GM18519 (cell line): ENCODE measurements at regions not wholly inside any gene's neighbourhood (a gene's known extent, or its start where the extent isn't known, plus 50 kb on each side); places are given as distances from the start of the nearest gene placed in this dataset.
"Not testable (repeated sequence)": the region's sequence is repeated elsewhere in the genome, so short reads cannot be mapped to it uniquely, and the experiment has no call there.

Experiments used
- ATAC-seq: cut with Tn5 transposase; IDR thresholded peaks from one replicate; pipeline ENCODE4 v1.9.1; 2021; ENCODE audit warnings: mild to moderate bottlenecking, moderate library complexity; ENCODE audit not compliant: unreplicated experiment, low FRiP score

DNA sequence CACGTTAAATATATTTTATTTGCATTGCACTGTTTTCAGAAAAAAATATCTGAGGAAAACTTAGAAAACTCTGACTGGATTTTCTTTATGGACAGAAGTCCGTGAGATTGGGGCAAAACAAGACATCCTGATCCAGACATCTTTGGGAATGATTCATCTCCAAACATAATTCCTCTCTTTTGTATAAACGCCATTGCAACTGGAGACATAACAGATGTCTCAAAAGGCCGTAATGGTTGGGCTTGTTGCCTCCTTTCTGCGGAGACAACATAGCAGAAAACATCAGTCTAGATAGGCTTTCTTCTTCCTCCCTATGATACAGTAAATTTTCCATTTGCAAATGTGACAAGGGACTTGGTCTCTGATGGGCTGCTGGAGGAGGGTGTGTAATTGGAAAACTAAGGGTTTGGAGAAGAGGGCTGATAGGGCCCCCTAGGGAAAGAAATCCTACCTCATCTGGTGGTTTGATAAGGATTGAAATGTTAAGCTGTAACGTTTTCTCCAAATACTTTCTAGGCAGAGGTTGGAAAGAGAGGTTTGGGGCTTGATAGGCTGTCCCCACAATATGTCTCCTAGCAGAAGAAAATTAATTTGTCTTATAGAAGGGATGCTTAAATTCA lies 631.5 kb upstream of the ST8SIA4 start:
- no peak for ATAC-seq

DNA sequence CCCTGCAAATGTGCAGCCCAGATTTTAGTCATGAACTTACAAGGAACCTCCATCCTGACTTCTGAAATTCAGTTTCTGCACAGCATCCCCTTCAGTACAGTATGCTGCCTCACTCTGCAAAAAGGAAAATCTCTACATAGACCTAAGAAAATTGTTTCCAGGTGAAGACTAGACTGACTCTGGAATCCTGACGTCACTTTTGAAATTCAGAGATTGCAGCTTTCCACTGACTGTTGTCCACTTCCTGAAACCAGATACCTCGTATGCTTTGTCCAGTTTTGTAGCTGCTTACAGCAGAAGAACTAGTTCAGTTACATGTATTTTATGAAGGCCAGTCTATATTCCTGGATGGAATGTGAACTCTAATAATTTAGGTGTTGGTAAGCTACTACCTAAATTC lies 629.3 kb upstream of the ST8SIA4 start:
- ATAC-seq: no peak

DNA sequence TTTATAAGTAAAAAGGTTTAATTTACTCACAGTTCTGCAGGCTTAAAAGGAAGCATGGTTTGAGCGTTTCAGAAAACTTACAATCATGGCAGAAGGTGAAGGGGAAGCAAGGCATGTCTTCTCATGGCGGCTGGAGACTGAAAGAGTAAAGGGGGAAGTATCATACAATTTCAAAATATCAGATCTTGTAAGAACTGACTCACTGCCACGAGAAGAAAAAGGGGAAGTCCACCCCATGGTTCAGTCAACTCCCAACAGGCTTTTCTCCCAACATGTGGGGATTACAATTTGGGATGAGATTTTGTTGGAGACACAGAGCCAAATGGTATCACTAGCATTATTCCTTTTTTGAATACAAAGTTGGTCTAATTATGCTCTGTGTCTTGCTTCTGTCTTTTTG lies 627.9 kb upstream of the ST8SIA4 start:
- ATAC-seq: no peak

DNA sequence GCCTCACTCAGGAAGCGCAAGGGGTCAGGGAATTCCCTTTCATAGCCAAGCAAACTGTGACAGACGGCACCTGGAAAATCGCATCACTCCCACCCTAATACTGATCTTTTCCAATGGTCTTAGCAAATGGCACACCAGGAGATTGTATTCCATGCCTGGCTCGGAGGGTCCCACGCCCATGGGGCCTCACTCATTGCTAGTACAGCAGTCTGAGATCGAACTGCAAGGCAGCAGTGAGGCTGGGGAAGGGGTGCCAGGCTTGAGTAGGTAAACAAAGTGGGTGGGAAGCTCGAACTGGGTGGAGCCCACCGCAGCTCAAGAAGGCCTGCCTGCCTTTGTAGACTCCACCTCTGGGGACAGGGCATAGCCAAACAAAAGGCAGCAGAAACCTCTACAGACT lies 626.0 kb upstream of the ST8SIA4 start:
- not testable (repeated sequence) for ATAC-seq

DNA sequence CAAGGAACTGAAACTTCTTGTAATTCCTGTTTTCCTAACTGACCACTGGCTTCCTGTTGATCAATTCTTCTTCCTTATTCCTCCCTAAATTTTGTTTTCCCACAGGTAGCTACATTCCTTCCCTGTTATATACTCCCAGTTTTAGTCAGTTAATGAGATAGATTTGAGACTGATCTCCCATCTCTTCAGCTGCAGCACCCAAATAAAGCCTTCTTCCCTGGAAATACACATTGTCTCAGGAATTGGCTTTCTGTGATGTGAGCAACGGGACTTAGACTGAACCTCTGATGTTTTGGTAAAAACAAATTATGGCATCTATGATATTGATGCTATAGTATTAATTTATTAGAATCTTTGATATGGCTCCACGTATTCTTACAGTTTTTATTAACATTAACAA lies 617.3 kb upstream of the ST8SIA4 start:
- ATAC-seq: no peak

DNA sequence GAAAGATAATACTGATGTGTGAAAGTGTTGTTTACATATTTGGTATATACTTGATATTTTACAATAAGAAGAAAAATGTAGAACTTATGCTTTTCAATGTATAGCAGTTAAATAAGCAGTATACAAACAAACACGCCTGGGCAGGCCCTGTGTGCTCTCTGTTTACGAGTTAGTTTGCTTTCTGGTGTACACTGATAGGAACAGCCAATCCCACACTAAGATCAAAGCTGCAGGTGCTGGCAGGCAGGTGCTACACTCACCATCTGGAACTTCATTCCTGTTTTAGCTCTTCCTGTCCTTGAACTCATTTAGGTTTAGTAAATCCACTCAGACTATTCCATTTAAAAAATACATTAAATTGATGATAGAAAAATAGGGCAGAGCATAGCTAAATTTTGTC lies 614.7 kb upstream of the ST8SIA4 start:
- ATAC-seq: no peak

DNA sequence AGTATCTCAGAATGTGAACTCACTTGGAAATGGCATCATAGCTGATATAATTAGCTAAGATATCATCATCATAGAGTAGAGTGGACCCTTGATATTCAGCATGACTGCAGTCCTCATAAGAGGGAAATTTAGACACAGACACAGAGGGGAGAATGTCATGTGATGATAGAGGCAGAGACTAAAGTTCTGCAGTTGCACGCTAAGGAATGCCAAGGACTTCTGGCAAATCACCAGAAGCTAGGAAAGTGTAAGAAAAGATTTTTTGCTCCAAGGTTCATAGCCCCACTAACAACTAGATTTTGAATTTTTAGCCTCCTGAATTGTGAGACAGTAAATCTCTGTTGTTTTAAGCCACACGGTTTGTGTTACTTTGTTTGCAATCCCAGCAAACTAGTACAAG lies 612.6 kb upstream of the ST8SIA4 start:
- ATAC-seq: no peak

DNA sequence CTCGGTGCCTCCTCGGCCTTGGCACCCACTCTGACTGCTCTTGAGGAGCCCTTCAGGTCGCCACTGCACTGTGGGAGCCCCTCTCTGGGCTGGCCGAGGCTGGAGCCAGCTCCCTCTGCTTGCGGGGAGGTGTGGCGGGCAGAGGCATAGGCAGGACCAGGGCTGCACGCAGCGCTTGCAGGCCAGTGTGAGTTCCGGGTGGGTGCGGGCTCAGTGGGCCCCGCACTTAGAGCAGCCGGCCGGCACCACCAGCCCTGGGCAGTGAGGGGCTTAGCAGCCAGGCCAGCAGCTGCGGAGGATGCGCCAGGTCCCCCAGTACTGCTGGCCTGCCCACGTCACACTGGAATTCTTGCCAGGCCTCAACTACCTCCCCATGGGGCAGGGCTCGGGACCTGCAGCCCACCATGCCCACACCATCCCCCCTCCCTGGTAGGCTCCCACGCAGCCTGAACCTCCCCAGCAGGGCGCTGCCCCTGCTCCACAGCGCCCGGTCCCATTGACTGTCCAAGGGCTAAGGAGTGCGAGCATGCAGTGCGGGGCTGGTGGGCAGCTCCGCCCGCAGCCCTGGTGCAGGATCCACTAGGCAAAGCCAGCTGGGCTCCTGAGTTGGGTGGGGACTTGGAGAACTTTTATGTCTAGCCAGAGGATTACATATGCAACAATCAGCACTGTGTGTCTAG lies 602.9 kb upstream of the ST8SIA4 start:
- ATAC-seq: no peak

DNA sequence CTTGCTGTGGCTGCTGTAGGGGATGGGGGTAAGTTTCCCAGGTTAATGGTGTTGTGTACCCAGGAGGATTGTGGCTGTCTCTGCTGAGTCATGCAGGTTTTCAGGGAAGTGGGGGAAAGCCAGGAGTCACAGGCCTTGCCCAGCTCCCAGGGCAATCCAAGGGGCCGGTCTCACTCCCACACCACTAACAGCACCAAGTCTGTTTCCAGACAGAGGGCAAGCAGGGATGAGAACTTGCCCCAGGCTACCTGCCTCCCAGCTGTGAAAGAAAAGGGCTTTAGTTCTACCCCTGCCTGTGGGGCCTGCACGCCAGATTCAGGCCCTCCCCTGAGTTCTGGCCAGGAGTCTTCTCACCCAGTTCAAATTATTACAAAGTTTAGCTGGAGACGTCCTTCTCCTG lies 579.8 kb upstream of the ST8SIA4 start:
- no peak for ATAC-seq

DNA sequence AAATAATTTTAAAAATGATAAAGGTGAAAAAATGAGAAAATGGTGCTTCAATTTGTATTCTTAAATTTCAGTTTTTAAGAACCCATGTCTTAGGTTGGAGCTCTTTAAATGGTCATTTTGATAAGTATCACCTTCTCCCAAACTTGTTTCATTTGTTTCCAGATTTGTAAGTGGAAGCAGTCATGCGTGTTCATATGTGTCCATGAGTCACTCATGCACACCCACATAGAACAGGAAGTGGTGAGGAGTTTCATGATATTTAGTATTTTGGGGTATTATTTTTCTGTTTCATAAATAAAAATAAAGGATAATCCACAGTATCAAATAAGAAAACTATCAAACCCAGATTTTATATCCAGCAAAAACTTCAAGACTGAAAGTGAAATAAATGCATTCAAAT lies 570.4 kb upstream of the ST8SIA4 start:
- ATAC-seq: no peak

DNA sequence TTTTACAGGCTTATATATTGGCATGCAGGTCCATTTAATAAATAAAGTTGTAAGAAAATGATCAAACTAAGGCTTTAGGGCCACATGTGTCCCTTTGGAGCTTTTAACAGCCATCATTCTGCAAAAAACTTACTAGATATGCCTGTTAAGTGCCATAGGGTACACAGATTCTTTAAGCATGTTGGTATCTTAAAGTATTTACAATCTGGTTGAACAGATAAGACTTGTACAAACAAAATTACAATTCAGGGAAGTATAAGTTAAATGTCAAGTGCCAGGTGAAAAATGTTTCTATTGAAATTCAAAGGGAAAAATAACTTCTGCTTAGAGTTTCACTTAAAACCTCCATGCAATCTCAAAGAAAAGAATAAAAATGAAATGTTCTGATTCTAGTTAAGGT lies 558.4 kb upstream of the ST8SIA4 start:
- no peak for ATAC-seq

DNA sequence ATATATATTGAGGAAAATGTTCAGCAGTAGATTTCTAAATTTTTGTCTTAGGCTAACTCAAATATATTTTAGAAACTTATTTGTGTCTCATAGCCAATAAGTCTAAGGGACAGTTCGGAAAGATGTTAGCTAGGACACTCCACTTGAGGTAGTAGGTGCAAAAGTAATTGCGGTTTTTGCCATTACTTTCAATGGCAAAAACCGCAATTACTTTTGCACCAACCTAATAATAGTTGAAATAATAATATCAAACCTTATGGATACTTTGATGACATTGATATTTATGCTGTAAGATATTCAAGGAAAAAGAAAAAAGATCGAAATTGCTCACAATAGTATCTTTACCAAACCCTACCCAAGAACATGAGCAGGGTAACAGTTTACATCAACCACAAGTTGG lies 555.5 kb upstream of the ST8SIA4 start:
- ATAC-seq: no peak

DNA sequence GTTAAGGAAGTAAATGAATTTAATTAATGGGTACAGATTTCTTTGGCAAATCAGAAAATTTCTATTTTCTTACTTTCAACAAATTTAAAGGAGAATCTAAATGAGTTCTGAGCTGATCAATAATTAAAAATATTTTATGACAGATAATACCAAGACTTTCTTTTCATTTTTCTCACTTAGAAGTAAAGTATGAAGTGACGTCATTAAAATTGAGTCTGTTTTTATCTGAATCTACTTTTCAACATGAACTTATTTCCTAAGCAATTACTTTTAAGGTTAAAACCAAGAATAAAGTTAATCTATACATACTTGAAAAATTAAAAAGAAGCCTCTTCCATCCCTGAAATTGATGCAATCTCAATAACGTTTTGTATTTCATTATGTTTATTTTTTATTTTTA lies 552.8 kb upstream of the ST8SIA4 start:
- ATAC-seq: no peak

DNA sequence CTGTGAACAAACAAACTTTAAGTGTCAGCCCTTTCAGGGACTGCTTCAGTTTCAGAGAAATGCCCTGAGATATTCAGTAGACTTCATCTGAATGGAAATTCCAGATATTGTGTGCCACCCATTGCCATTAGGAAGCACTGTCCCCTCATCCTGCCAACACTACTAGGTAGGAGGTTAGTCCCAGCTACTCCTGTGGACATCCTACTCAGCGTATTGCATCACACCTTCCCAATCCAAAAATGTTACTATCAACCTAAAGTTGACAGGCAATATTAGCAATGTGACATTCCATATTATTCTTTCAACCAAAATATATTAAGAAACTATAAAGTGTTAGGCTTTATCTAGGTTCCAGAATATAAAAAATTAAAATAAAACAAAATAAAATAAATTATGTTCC lies 552.0 kb upstream of the ST8SIA4 start:
- no peak for ATAC-seq

DNA sequence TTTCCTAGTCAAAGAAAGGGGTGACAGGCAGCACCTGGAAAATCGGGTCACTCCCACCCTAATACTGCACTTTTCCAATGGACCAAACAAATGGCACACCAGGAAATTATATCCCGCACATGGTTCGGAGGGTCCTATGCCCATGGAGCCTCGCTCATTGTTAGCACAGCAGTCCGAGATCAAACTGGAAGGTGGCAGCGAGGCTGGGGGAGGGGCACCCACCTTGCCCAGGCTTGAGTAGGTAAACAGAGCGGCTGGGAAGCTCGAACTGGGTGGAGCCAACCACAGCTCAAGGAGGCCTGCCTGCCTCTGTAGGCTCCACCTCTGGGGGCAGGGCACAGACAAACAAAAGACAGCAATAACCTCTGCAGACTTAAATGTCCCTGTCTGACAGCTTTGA lies 539.2 kb upstream of the ST8SIA4 start:
- not testable (repeated sequence) for ATAC-seq

DNA sequence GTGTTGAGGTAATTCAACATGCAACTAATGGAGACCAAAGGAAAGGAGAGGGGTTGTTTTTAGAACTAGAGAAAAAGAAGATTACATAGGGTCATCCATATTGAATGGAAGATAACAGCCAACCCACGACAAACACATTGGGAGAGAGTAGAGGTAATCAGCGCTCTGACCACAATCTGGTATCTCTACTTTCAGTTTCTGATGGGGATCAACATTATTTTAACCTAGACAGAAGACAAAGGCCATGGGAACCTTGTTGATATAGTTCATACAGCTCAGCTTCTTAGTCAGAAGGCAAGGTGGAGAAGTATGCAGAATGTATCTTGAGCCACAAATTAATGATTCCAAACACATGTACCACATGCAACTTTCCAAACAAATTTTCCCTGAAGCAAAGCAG lies 537.1 kb upstream of the ST8SIA4 start:
- no peak for ATAC-seq

DNA sequence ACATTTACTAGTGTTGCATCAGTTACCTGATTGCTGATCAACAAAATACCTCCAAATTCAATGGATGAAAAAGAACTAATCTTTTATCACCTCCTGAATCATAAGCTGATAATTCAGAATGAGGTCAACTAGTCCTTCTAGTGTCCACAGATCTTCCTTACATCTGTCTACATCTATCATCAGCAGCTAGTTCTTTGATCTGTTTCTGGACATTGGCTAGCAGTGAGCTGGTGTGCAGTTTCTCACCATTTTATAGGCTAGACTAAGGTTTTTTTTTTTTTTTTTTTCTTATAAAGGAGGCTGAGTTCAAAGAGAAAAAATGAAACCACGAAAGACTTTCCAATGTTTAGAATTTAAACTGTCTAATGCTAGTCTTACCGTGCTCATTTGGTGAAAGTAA lies 534.3 kb upstream of the ST8SIA4 start:
- ATAC-seq: no peak

DNA sequence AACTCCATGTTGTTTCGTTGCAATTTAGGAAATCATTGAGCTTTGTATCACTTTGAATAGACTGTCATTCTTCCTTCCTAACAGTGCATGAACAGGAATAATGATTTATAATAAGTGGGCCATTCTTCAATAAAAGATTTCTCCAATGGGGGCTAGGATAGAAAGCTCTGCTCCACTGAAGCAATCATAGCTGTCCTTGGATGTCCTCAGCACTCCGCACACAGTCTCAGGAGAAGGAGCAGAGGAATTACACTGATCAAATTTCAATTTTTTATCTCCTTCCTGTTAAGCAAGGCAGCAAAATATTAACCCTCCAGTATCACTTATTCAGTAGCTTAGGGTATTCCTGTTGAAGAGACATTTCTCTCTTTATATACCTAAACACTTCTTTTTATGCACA lies 532.7 kb upstream of the ST8SIA4 start:
- no peak for ATAC-seq

DNA sequence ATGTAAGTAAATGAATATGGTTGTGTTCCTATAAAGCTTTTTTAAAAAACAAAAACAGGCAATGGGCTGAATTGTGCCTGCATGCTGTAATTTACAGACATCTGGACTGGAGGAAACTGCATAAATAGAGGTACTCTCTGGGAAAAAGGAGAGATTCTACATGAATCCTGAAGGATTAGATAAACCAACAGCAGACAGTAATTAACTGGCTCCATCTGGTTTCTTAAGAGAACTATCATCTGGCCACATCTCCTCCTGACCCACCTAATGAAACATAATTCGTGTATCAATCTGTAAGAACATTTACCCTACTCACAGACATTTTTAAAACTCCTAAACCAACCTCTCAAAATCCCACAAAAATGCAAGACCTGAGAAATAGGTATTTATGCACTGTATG lies 528.1 kb upstream of the ST8SIA4 start:
- ATAC-seq: no peak

DNA sequence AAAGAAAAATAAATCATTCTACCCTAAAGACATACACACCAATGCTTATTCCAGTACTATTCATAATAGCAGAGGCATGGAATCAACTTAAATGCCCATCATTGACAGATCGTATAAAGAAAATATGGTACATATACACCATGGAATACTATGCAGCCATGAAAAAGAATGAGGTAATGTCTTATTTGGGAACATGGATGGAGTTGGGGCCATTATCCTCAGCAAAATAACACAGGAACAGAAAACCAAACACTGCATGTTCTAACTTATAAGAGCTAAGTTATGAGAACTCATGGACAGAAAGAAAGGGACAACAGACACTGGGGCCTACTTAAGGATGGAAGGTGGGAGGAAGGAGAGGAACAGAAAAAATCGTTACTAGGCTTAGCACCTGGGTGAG lies 527.5 kb upstream of the ST8SIA4 start:
- no peak for ATAC-seq

DNA sequence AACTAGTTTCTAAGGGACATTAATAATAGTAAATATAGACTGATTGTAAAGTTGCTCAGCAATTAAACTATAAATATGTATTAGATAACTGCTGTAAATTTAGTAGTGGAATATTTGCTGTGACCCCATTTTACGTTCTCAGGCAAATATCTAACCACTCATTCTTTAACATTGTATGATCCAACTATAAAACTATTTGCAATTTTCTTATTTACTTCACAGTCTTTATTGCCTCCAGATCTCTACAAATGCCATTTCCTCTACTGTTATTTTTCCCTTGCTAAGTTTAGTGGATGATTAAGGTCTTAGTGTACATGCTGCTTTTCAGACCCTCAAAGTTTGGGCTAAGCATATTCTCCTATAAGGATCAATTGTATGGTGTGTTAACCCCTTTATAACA lies 526.2 kb upstream of the ST8SIA4 start:
- ATAC-seq: no peak

DNA sequence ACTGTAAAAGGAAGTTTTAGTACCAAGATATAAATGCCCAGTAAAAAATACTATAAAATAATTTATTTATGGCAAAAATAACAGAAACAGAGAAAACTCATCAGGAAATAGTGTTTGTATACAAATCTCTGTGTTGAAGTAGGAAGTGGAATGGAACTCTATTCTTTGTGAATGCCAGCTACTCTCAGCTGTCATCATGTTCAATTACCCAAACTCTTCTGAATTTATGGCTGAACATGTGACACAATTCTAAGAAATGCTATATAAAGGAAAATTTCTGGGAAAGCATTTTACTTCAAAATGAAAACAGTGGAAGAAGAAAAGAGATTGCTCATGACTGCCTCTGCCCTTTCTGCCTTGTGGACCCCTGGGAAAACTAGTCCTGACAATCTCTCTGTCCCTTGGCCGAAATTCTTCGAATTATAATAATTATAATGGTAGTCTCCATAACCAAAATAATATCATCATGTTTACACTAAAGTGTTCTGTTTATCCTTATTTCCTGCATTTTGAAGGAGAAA lies 522.3 kb upstream of the ST8SIA4 start:
- no peak for ATAC-seq
